Erythroblast (primary cell): ENCODE measurements at regions not wholly inside any gene's neighbourhood (a gene's known extent, or its start where the extent isn't known, plus 50 kb on each side); places are given as distances from the start of the nearest gene placed in this dataset.

ENCODE experiments used
- DNase-seq, 2 experiments: peaks; one replicate each; lab custom pipeline; 2025; lab: John Stamatoyannopoulos, UW
- GATA1 ChIP-seq: IDR thresholded peaks from 2 replicates; pipeline ENCODE4 v1.6.1; 2011; ENCODE audit warnings: low read depth, mild to moderate bottlenecking, control low read depth, low read length, moderate library complexity
- POLR2A ChIP-seq: IDR thresholded peaks from 2 replicates; pipeline ENCODE4 v1.6.1; 2011; ENCODE audit warnings: mild to moderate bottlenecking, low read length

DNA sequence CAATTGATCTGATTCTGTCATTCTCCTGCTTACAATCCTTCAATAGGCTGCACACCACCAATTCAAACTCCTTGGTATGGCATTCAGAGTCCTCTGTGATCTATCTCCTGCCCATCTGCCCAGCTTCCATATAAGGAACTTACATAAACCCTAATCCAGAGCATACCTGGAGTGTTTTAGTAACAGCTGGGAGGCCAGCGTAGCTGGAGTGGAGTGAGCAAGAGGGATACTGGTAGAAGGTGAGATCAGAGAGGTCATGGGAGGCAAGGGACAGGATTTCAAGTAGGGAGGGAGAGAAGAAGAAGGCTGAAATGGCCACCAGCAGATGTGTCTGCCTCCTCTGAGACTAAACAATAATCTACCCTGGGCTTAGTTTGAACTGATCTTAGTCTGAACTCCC lies 288.5 kb downstream of the MEF2C start:
- TF ChIP-seq POLR2A (no peak), GATA1 (no peak)
- DNase-seq: no peak

DNA sequence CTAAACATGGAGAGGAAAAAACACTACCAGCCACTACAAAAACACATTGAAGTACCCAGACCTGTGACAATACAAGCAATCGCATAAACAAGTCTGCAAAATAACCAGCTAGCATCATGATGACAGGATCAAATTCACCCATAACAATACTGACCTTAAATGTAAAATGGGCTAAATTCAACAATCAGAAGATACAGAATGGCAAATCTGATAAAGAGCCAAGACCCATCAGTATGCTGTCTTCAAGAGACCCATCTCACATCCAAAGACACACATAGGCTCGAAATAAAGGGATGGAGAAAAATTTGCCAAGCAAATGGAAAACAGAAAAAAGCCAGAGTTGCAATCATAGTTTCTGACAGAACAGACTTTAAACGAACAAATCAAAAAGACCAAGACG lies 294.4 kb downstream of the MEF2C start:
- TF ChIP-seq POLR2A (no peak), GATA1 (no peak)
- no peak for DNase-seq

- no peak for DNase-seq
- TF ChIP-seq POLR2A (no peak), GATA1 (no peak)
These were observed 299.5 kb downstream of the MEF2C start for GRCh38 chr5:88583471-88583870.

- no peak for TF ChIP-seq GATA1
- no peak for TF ChIP-seq POLR2A
- DNase-seq: no peak
These were observed 289.7 kb upstream of the TMEM161B start for GRCh38 chr5:88558366-88558765.

- no peak for DNase-seq
- no peak for TF ChIP-seq POLR2A
- no peak for TF ChIP-seq GATA1
These were observed 289.2 kb upstream of the TMEM161B start for GRCh38 chr5:88557881-88558280.

DNA sequence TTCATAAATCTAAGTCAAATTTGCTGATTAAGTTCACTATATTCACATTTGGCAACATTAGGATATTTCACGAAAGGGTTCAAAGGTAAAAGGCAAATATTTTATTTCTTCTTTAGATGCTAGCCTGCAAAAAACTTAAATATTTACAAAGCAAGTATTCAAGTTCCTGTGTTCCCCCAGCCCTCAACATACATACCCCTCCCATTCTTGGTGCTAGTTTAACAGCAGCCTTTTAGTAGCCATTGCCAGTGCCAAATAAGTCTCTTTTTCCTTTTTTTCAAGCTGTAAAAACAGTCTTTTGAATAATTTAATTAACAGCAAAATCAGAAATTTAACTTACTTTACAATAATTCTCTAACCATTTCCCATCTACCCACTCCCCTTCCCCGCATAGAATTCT lies 288.5 kb upstream of the TMEM161B start:
- TF ChIP-seq GATA1 (no peak), POLR2A (no peak)
- no peak for DNase-seq

DNA sequence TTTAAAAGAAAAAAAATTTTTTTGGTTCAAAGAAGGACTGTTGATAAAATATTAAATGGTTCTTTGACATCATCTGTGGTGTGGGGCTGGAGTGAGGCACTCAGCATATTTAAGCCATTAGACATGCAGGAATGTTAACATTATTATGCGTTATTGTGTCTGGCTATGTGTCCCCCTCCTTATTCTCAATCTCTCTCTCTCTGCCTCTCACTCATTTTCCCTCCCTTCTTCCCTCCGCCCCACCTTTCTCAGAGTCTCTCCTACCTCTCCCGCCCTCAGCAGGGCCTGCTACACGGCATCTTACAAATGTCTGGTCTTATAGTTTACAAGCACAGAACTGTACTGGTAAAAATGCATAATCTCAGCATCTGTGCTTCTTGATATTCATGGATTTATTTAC lies 287.8 kb upstream of the TMEM161B start:
- TF ChIP-seq GATA1: no peak
- TF ChIP-seq POLR2A: no peak
- DNase-seq: no peak

- TF ChIP-seq POLR2A (no peak), GATA1 (no peak)
- DNase-seq: no peak
These were observed 287.0 kb upstream of the TMEM161B start for GRCh38 chr5:88555674-88556073.

- DNase-seq: no peak
- TF ChIP-seq GATA1 (no peak), POLR2A (no peak)
These were observed 285.3 kb upstream of the TMEM161B start for GRCh38 chr5:88553986-88554385.

- no peak for DNase-seq
- TF ChIP-seq POLR2A (no peak), GATA1 (no peak)
These were observed 284.7 kb upstream of the TMEM161B start for GRCh38 chr5:88553136-88553875.

GRCh38 chr5:88552426-88552825 lies 283.8 kb upstream of the TMEM161B start:
- DNase-seq: no peak
- TF ChIP-seq POLR2A: no peak

DNA sequence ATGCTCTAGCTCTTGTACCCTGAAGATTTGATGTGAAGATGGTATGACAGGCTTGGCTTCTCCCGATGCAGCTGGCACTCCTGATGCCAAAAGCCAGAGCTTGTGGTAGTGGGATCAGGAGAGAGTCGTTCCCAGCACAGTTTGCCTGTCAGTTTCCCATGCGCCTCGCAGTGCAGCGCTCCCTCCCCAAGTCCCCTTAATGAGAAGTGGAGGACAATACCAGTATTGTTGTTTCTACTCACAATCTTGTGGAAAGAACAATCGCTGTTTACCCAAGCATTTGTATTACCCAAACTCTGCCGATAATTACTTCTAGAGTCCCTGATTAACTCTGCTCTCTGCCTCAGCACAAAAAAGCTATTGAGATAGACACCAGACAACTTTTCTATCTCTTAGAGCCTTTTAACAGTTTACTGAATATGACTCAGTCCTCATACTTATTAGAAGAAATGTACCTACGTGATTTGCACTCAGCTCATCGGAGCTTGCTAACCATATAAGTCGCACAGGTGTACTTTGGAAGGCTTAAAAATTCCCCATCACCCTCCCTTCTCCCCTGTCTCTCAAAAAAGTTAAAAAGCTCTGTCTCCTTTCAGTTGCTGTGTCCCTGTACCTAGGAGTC lies 283.2 kb upstream of the TMEM161B start:
- no peak for TF ChIP-seq POLR2A
- no peak for TF ChIP-seq GATA1
- no peak for DNase-seq

DNA sequence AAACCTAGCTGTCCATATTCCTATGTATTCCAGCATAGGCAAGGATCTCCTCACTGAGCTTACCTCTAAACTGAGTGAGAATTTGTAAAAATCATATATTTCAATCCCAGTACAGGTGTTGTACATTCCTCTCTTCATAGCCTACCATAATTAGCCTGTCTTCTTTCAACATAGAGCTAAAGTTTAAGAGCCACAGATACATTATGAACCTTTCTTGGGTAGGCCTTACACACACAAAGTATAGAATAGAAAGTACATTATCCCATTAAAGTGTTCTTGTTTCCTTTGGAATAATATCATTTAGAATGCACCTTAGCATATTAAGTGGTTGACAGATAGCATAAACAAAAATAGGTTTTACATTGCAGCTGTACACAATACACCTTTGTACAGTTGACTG lies 282.1 kb upstream of the TMEM161B start:
- TF ChIP-seq GATA1: no peak
- TF ChIP-seq POLR2A: no peak
- no peak for DNase-seq

- DNase-seq: no peak
These were observed 279.6 kb upstream of the TMEM161B start for GRCh38 chr5:88548136-88548805.

More at GRCh38 chr5:88548136-88548805, 279.6 kb upstream of the TMEM161B start:
- no peak for TF ChIP-seq GATA1
